ENCODE measurements at regions not wholly inside any gene's neighbourhood (a gene's known extent, or its start where the extent isn't known, plus 50 kb on each side); places are given as distances from the start of the nearest gene placed in this dataset.

GRCh38 chr2:4357121-4357520 lies 653.7 kb downstream of the DCDC2C start:
- no peak for DNase-seq (ENCODE audit: low spot score)

DNA sequence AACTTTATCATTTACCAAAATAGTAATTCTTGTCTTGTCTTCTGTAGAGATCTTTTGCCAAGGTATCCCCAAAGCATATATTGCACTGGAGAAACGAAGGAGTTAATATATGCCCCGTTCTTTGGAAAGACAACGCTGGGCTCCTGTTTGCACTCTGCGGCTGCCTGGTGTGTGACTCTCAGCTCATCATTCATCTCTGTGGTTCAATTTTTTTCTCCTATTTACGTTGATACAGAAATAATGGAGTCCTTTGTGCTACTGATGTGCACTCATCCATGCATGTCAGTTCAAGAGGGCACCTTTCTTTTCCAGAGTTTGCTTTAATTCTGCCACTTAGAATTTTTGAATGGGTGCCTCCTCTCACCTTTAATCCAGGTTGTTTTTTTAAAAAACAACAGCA lies 655.5 kb downstream of the DCDC2C start:
- no peak for DNase-seq (ENCODE audit: low spot score)

DNA sequence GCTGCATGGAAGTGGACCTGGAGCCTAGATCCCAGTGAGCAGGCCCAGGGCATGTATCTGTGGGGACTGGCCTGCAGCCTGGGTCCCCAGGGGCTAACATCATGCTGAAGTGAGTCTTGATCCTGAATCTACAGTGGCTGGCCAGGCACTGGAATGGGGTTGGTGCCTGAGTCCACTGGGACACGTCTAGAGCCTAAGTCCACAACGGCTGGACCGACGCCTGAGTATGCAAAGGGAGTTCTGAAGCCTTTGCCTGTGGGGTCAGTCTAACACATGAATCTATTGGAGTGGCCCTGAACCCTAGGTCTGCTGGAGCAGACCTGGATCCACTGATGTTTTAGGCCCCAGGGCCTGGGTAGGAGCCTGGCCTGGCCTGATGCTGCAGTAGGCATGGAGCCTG lies 665.5 kb downstream of the DCDC2C start:
- no peak for DNase-seq (ENCODE audit: low spot score)

- no peak for DNase-seq (ENCODE audit: low spot score)
Measured at GRCh38 chr2:4369826-4370419, 666.5 kb downstream of the DCDC2C start.

DNA sequence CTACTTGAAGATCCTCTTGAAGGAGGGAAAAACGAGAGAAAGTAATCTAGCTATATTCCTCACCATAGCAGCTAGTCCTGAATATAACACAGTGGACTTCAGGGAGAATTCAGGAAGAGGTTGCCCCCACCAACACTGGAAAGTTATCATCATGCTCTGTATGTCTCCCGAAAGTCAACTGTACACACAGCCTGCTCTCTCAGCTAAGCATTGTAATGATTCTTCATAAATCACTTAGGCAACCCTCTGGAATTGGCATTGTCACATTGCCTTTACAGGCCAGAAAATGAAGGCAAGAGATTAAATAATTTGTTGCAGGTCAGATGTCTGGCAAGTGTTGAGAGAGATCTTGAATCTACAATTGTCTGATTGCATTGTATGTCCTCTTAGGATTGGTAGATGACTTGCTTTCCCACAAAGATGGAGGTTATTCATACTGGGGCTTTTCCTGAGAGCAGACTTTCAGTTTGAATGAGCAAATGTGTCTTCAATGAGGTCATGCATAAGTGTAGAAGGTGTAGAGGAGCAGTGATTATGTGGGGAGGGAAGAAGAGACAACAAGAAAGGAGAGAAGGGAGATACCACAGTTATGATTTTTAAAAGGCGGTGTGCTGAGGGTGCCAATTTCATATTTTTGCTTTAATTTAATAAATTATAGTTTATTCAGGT lies 667.2 kb downstream of the DCDC2C start:
- DNase-seq (ENCODE audit: low spot score), result no peak

- no peak for DNase-seq (ENCODE audit: low spot score)
Measured at GRCh38 chr2:4381049-4381448, 677.7 kb downstream of the DCDC2C start.

GRCh38 chr2:4381773-4382172 lies 678.4 kb downstream of the DCDC2C start:
- DNase-seq (ENCODE audit: low spot score), result no peak

- no peak for DNase-seq (ENCODE audit: low spot score)
Measured at GRCh38 chr2:4391013-4391412, 687.6 kb downstream of the DCDC2C start.

GRCh38 chr2:4404363-4404762 lies 701.0 kb downstream of the DCDC2C start:
- no peak for DNase-seq (ENCODE audit: low spot score)

DNA sequence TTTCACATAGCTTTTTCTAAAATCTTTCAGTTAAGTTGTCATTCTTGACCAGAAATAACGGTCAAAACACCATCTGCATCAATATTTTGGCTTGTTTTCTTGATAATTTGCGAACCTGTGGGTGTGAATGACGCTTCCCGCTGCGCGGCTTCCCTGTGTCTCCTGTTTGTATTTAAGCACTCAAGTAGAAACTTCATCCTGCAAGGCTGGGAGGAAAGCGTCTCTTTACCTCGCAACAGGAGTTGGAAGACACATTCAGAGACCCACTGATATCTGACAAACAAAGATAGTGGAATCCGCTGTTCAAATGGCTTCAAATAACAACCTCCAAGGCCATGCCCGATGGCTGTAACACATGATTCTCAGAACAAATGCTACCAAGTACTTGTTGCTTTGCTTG lies 704.9 kb downstream of the DCDC2C start:
- no peak for DNase-seq (ENCODE audit: low spot score)

DNA sequence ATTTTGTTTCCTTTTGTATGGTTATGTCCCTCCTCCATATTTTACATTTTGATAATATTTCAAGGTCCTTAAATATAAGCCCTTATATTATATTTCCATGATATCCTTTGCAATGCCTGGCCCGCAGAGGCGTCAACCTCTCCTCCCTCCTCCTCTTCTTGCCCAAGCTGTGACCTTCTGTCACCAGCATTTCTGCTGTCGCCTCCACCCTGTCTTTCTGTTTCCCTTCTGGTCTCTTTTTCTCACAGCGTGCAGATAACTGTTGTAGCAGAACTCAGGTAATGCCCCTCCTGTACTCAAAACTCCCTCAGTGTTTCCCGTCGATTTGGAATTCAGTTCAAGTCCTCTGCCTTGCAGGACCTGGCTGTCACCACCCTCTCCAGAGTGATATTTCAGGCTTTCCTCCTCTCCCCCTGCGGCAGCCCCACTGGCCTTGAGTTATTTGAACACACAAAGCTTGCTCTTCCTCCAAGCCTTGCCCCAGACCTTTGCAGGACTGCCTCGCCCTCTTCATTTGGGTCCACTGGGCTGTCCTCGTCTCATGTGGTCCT lies 709.3 kb downstream of the DCDC2C start:
- no peak for DNase-seq (ENCODE audit: low spot score)

- no peak for DNase-seq (ENCODE audit: low spot score)
Measured at GRCh38 chr2:4415171-4415570, 711.8 kb downstream of the DCDC2C start.

DNA sequence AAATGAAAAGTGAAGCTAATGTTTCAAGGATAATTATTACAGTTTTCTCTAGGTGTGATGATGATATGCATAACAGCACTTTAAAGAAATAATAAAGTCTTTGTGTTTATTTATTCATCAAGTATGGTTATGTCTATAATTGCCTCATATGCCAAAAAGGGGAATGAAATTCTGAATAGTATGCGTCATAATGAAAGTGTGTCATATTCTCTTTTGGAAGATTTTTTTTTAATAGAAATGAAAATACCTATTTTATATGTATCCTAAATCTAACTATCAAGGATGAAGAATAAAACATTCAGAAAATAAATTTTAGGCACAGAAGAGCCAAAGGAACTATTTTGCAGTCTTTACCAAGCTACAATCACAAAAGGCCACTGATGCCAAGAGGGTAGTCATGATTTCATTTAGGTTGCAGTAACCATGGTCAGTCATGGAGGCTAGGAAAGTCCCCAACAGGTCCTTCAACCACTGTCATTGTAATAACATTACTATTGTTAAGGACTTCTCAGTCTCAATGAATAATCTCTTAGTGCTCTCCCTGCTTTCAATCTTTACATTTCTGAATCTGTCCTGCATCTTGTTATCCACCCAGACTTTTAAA lies 712.5 kb downstream of the DCDC2C start:
- DNase-seq (ENCODE audit: low spot score), result no peak

- DNase-seq (ENCODE audit: low spot score), result no peak
Measured at GRCh38 chr2:4416431-4416830, 713.1 kb downstream of the DCDC2C start.

DNA sequence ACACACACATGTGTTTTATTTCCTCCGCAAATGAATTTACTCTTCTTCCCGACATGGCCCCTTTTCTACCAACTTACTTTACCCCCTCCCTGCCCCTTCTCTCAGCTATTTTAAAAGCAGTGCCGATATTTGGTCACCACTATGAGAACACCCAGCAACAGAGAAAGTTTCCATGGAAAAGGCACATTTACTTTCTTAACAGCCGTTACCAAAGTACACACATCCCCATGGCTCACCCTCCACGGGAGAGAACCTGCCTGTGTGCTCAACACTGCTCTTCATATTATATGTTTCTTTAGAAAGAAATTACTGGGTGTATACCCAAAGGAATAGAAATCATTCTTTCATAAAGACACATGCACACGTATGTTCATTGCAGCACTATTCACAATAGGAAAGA lies 714.4 kb downstream of the DCDC2C start:
- no peak for DNase-seq (ENCODE audit: low spot score)

- DNase-seq (ENCODE audit: low spot score), result no peak
Measured at GRCh38 chr2:4420032-4420431, 716.7 kb downstream of the DCDC2C start.

DNA sequence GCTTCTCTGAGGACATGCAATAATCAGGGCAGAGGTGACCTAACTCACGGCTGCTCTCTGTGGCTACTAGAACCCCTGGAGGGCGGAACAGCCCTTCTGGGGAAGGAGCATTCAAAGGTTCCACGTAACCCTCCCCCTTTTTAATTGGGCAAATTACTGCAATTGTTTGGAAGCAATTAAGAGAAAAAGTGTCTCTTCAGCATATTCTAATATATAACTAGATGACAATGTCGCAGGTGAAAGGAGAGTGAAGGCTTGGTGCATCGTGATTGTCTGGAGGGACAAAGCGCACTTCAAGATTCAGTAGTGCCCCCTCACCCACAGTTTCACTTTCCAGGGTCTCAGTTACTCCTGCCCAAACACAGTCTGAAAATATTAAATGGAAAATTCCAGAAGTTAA lies 720.8 kb downstream of the DCDC2C start:
- DNase-seq (ENCODE audit: low spot score), result no peak

DNA sequence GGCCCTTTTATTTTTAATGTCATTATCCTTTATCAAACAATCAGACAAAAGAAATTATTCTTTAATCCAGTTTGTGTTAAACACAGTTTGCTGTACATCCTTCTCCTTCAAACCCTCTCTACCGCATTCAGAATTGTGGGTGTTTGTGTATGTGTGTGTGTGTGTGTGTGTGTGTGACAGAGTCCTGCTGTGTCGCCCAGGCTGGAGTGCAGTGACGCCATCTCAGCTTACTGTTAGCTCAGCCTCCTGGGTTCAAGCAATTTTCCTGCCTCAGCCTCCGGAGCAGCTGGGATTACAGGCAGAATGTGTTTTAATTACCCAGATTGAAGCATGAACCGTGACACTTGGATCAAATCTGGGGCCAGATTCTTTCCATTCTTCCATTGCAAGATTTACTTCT lies 723.7 kb downstream of the DCDC2C start:
- DNase-seq (ENCODE audit: low spot score), result no peak

- no peak for DNase-seq (ENCODE audit: low spot score)
Measured at GRCh38 chr2:4445821-4446220, 742.4 kb downstream of the DCDC2C start.

DNA sequence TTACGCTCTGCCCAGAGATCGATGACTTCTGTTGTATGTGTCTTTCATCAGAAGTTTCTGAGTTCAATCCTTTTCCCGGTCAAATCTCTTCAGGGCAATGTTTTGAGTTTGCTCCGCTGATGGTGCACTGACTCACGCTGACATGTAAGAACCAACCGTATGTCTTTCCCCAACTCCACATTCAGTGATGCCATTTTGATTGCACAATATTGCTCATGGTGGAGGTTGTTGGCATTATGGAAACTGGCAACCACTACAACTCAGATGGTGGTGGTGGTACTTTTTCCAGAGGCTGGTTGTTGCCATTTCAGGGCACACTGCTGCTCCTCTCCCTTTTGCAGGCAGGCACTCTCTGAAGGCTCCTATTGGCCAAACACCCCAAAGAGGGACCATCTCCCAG lies 751.5 kb downstream of the DCDC2C start:
- no peak for DNase-seq (ENCODE audit: low spot score)

- DNase-seq (ENCODE audit: low spot score), result no peak
Measured at GRCh38 chr2:4455486-4456155, 752.2 kb downstream of the DCDC2C start.

DNA sequence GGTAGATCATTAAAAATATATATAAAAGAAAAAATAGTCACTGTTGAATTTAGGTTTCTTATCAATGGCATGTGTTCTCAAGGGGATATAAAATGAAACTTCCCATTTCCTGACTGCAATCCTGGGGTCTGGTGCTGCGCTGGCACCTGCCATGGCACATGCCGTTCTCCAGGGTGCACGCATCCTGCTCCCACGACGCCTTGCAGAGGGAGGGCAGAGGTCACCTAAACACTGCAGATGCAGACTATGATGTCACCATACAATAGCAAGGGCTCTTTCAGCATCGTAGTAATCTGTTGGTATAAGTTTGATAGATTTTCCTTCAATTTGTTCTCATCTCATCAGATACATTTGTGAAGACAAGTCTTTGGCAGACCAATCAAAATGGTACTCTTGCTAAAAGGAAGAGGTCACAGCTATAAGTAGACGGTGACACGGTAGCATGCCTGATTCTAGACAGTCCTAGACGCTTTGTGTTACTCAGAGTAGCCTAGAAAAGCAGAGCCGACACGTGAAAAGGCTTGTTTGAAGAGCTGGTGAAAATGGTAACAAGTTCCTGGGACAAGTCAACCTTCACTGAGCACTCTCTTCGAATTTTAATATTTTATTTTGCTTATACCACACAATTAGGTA lies 761.4 kb downstream of the DCDC2C start:
- DNase-seq (ENCODE audit: low spot score), result no peak
